WTC11 (cell line): ENCODE measurements at regions not wholly inside any gene's neighbourhood (a gene's known extent, or its start where the extent isn't known, plus 50 kb on each side); places are given as distances from the start of the nearest gene placed in this dataset.

Experiments used
- ATAC-seq: fragments of 200-7000 bp; cut with Tn5 transposase; 2 replicates; pipeline ENCODE4 v1.10.0; 2021; ENCODE audit warnings: mild to moderate bottlenecking, moderate library complexity
- CTCF ChIA-PET: fragments of 300-600 bp; sonication (Branson Sonifier 250); formaldehyde crosslinking; loops from one replicate; lab custom pipeline; 2021; ENCODE audit warnings: antibody characterized with exemption; lab: Charles Lee
- POLR2A ChIA-PET: fragments of 350-600 bp; sonication (Branson Sonifier 250); formaldehyde crosslinking; loops from one replicate; lab custom pipeline; 2021; ENCODE audit warnings: antibody characterized with exemption; lab: Charles Lee
- DNase-seq: peaks from one replicate; pipeline ENCODE4 v3.0.0; 2021; ENCODE audit warnings: low spot score
- H3K27ac Mint-ChIP-seq: 2 replicates; pipeline ENCODE4 v1.8.0; 2021; ENCODE audit warnings: mixed read lengths
- H3K27me3 Mint-ChIP-seq: 2 replicates; pipeline ENCODE4 v1.8.0; 2021; ENCODE audit warnings: low read depth, mild to moderate bottlenecking, moderate library complexity, mixed read lengths
- H3K36me3 Mint-ChIP-seq: 2 replicates; pipeline ENCODE4 v1.8.0; 2021; ENCODE audit warnings: mixed read lengths
- H3K4me1 Mint-ChIP-seq: 2 replicates; pipeline ENCODE4 v1.8.0; 2022; ENCODE audit warnings: mixed read lengths
- H3K4me3 Mint-ChIP-seq: 2 replicates; pipeline ENCODE4 v1.8.0; 2021; ENCODE audit warnings: mild to moderate bottlenecking, moderate library complexity, mixed read lengths
- H3K9me3 Mint-ChIP-seq: 2 replicates; pipeline ENCODE4 v1.8.0; 2021; ENCODE audit warnings: mixed read lengths
- ATF6 ChIP-seq: sonication (generic); formaldehyde crosslinking; IDR thresholded peaks from 2 replicates; pipeline ENCODE4 v1.8.1; 2023; ENCODE audit warnings: mild to moderate bottlenecking, missing genetic modification reagents
- CREB1 ChIP-seq: sonication (generic); formaldehyde crosslinking; IDR thresholded peaks from 2 replicates; pipeline ENCODE4 v1.8.0; 2023; ENCODE audit warnings: mild to moderate bottlenecking, missing genetic modification reagents
- CTCF ChIP-seq: fragments of 200-600 bp; IDR thresholded peaks from 2 replicates; pipeline ENCODE4 v1.8.0; 2022; ENCODE audit warnings: antibody characterized with exemption
- ELF4 ChIP-seq: sonication (generic); formaldehyde crosslinking; IDR thresholded peaks from 2 replicates; pipeline ENCODE4 v1.8.1; 2022; ENCODE audit warnings: low read depth, mild to moderate bottlenecking, moderate library complexity, missing genetic modification reagents
- EMX1 ChIP-seq: fragments of 250-450 bp; sonication (Bioruptor Pico); IDR thresholded peaks from 2 replicates; pipeline ENCODE4 v1.8.0; 2021; ENCODE audit warnings: mild to moderate bottlenecking
- ETV6 ChIP-seq: sonication (generic); formaldehyde crosslinking; IDR thresholded peaks from 2 replicates; pipeline ENCODE4 v1.8.1; 2022; ENCODE audit warnings: mild to moderate bottlenecking, missing genetic modification reagents
- FOXJ3 ChIP-seq: sonication (generic); formaldehyde crosslinking; IDR thresholded peaks from 2 replicates; pipeline ENCODE4 v1.9.0; 2021; ENCODE audit warnings: missing genetic modification reagents, mild to moderate bottlenecking, borderline replicate concordance
- FOXP1 ChIP-seq: sonication (generic); formaldehyde crosslinking; IDR thresholded peaks from 2 replicates; pipeline ENCODE4 v1.8.0; 2022; ENCODE audit warnings: missing genetic modification reagents, mild to moderate bottlenecking, moderate library complexity, borderline replicate concordance
- FOXP4 ChIP-seq: sonication (generic); formaldehyde crosslinking; IDR thresholded peaks from 2 replicates; pipeline ENCODE4 v1.8.0; 2022; ENCODE audit warnings: mild to moderate bottlenecking, missing genetic modification reagents
- HMGXB4 ChIP-seq: sonication (generic); formaldehyde crosslinking; IDR thresholded peaks from 2 replicates; pipeline ENCODE4 v1.8.1; 2023; ENCODE audit warnings: mild to moderate bottlenecking, moderate library complexity, missing genetic modification reagents
- NFE2L1 ChIP-seq: sonication (generic); formaldehyde crosslinking; IDR thresholded peaks from 2 replicates; pipeline ENCODE4 v1.8.1; 2023; ENCODE audit warnings: missing genetic modification reagents
- NR1H2 ChIP-seq: sonication (generic); formaldehyde crosslinking; IDR thresholded peaks from 2 replicates; pipeline ENCODE4 v1.9.0; 2021; ENCODE audit warnings: mild to moderate bottlenecking, moderate library complexity, missing genetic modification reagents
- NR3C1 ChIP-seq: sonication (generic); formaldehyde crosslinking; conservative IDR thresholded peaks from 2 replicates; pipeline ENCODE4 v1.8.1; 2023; ENCODE audit warnings: low read depth, mild to moderate bottlenecking, missing genetic modification reagents
- RORB ChIP-seq: fragments of 250-450 bp; sonication (Bioruptor Pico); IDR thresholded peaks from 2 replicates; pipeline ENCODE4 v1.9.0; 2021; ENCODE audit warnings: mild to moderate bottlenecking
- SMAD3 ChIP-seq: sonication (generic); formaldehyde crosslinking; IDR thresholded peaks from 2 replicates; pipeline ENCODE4 v1.8.0; 2022; ENCODE audit warnings: missing genetic modification reagents, mild to moderate bottlenecking, borderline replicate concordance
- SP1 ChIP-seq: sonication (generic); formaldehyde crosslinking; conservative IDR thresholded peaks from 2 replicates; pipeline ENCODE4 v1.8.1; 2022; ENCODE audit warnings: missing genetic modification reagents
- TEAD1 ChIP-seq: sonication (generic); formaldehyde crosslinking; IDR thresholded peaks from 2 replicates; pipeline ENCODE4 v1.8.0; 2022; ENCODE audit warnings: mild to moderate bottlenecking, missing genetic modification reagents
- USF2 ChIP-seq: sonication (generic); formaldehyde crosslinking; IDR thresholded peaks from 2 replicates; pipeline ENCODE4 v1.8.1; 2023; ENCODE audit warnings: mild to moderate bottlenecking, missing genetic modification reagents, moderate library complexity
- ZNF138 ChIP-seq: sonication (generic); formaldehyde crosslinking; conservative IDR thresholded peaks from 2 replicates; pipeline ENCODE4 v1.8.1; 2022; ENCODE audit warnings: mild to moderate bottlenecking, moderate library complexity, missing genetic modification reagents
- ZNF219 ChIP-seq: sonication (generic); formaldehyde crosslinking; IDR thresholded peaks from 2 replicates; pipeline ENCODE4 v1.8.0; 2023; ENCODE audit warnings: missing genetic modification reagents, mild to moderate bottlenecking, borderline replicate concordance
- ZNF281 ChIP-seq: sonication (generic); formaldehyde crosslinking; IDR thresholded peaks from 2 replicates; pipeline ENCODE4 v1.8.0; 2023; ENCODE audit warnings: mild to moderate bottlenecking, missing genetic modification reagents
- ZNF396 ChIP-seq: fragments of 250-450 bp; sonication (Bioruptor Pico); IDR thresholded peaks from 2 replicates; pipeline ENCODE4 v1.8.0; 2021; ENCODE audit warnings: mild to moderate bottlenecking, moderate library complexity, borderline replicate concordance
- ZNF512 ChIP-seq: sonication (generic); formaldehyde crosslinking; IDR thresholded peaks from 2 replicates; pipeline ENCODE4 v1.8.1; 2022; ENCODE audit warnings: missing genetic modification reagents, borderline replicate concordance

GRCh38 chr4:64146030-64146429 is 263.2 kb downstream of the TECRL start (continued):
- TF ChIP-seq FOXJ3 (CRISPR knock-in tag), result no peak
- no peak for TF ChIP-seq NFE2L1 (CRISPR knock-in tag)
- no peak for TF ChIP-seq EMX1
- no peak for TF ChIP-seq NR3C1 (CRISPR knock-in tag)
- TF ChIP-seq FOXP1 (CRISPR knock-in tag), result no peak

- no peak for DNase-seq
- H3K4me1 Mint-ChIP-seq, result no peaks in the 10 kb centered on the region
- H3K9me3 Mint-ChIP-seq, result peaks cover 77% of the 10 kb centered on the region
- POLR2A ChIA-PET, result no interaction called here
- H3K27ac Mint-ChIP-seq, result no peak overlapping the region
- no peak for ATAC-seq
- H3K36me3 Mint-ChIP-seq, result peaks cover 27% of the 10 kb centered on the region
- CTCF ChIA-PET, result interaction anchor here (0.6 kb wide), 1 partner anchor 12 kb away, joined by 3 read pairs; no protein-coding TSS in a partner anchor
- TF ChIP-seq RORB (CRISPR knock-in tag) (no peak), SP1 (CRISPR knock-in tag) (no peak), NR1H2 (CRISPR knock-in tag) (no peak), CREB1 (CRISPR knock-in tag) (no peak), FOXP4 (CRISPR knock-in tag) (no peak), ZNF281 (CRISPR knock-in tag) (no peak), ZNF138 (CRISPR knock-in tag) (no peak), USF2 (CRISPR knock-in tag) (no peak), ZNF219 (no peak), ZNF512 (CRISPR knock-in tag) (no peak), CTCF (no peak), HMGXB4 (CRISPR knock-in tag) (no peak), ELF4 (CRISPR knock-in tag) (no peak), SMAD3 (CRISPR knock-in tag) (no peak), ZNF396 (CRISPR knock-in tag) (no peak), ETV6 (no peak), ATF6 (CRISPR knock-in tag) (no peak), TEAD1 (CRISPR knock-in tag) (no peak)
- TF ChIP-seq, all 79 proteins: peak for 0
- no peak overlapping the region for H3K4me3 Mint-ChIP-seq
- H3K27me3 Mint-ChIP-seq, result no peaks in the 10 kb centered on the region
Observed at GRCh38 chr4:64144994-64145393, 264.3 kb downstream of the TECRL start.
